ENCODE measurements at regions not wholly inside any gene's neighbourhood (a gene's known extent, or its start where the extent isn't known, plus 50 kb on each side); places are given as distances from the start of the nearest gene placed in this dataset.

- no peak overlapping the region for H3K4me3 ChIP-seq (replicated peaks; ENCODE audit: low read depth, low read length)
- TF ChIP-seq, protein P1, sequence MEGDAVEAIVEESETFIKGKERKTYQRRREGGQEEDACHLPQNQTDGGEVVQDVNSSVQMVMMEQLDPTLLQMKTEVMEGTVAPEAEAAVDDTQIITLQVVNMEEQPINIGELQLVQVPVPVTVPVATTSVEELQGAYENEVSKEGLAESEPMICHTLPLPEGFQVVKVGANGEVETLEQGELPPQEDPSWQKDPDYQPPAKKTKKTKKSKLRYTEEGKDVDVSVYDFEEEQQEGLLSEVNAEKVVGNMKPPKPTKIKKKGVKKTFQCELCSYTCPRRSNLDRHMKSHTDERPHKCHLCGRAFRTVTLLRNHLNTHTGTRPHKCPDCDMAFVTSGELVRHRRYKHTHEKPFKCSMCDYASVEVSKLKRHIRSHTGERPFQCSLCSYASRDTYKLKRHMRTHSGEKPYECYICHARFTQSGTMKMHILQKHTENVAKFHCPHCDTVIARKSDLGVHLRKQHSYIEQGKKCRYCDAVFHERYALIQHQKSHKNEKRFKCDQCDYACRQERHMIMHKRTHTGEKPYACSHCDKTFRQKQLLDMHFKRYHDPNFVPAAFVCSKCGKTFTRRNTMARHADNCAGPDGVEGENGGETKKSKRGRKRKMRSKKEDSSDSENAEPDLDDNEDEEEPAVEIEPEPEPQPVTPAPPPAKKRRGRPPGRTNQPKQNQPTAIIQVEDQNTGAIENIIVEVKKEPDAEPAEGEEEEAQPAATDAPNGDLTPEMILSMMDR (IDR thresholded peaks at IDR 0.05; ENCODE audit: low read depth, low read length, missing control alignments): no peak
- DNase-seq (ENCODE audit: extremely low read depth, low read depth): no peak
Observed at GRCh38 chr10:52437205-52437646, 123.1 kb downstream of the DKK1 start.

- DNase-seq (ENCODE audit: extremely low read depth, low read depth): no peak
- H3K4me3 ChIP-seq (replicated peaks; ENCODE audit: low read depth, low read length): no peak overlapping the region
- TF ChIP-seq, protein P1 (IDR thresholded peaks at IDR 0.05; ENCODE audit: low read depth, low read length, missing control alignments): no peak
Observed at GRCh38 chr10:52438119-52438518, 124.0 kb downstream of the DKK1 start.

- no peak for DNase-seq (ENCODE audit: extremely low read depth, low read depth)
- TF ChIP-seq, protein P1 (IDR thresholded peaks at IDR 0.05; ENCODE audit: low read depth, low read length, missing control alignments): no peak
- H3K4me3 ChIP-seq (replicated peaks; ENCODE audit: low read depth, low read length): no peak overlapping the region
Observed at GRCh38 chr10:52440612-52441285, 126.7 kb downstream of the DKK1 start.

- no peak for DNase-seq (ENCODE audit: extremely low read depth, low read depth)
- H3K4me3 ChIP-seq (replicated peaks; ENCODE audit: low read depth, low read length): no peak overlapping the region
- TF ChIP-seq, protein P1 (IDR thresholded peaks at IDR 0.05; ENCODE audit: low read depth, low read length, missing control alignments): no peak
Observed at GRCh38 chr10:52442576-52442975, 128.5 kb downstream of the DKK1 start.

GRCh38 chr10:52443419-52444388, 129.6 kb downstream of the DKK1 start:
- TF ChIP-seq, protein P1 (IDR thresholded peaks at IDR 0.05; ENCODE audit: low read depth, low read length, missing control alignments): no peak
- no peak overlapping the region for H3K4me3 ChIP-seq (replicated peaks; ENCODE audit: low read depth, low read length)
- peak; percentile 12 for DNase-seq (ENCODE audit: extremely low read depth, low read depth)

- no peak for DNase-seq (ENCODE audit: extremely low read depth, low read depth)
- H3K4me3 ChIP-seq (replicated peaks; ENCODE audit: low read depth, low read length): no peak overlapping the region
- TF ChIP-seq, protein P1 (IDR thresholded peaks at IDR 0.05; ENCODE audit: low read depth, low read length, missing control alignments): no peak
Observed at GRCh38 chr10:52446391-52446790, 132.3 kb downstream of the DKK1 start.

Measured in HFF-Myc (cell line).